Osteoblast (primary cell): ENCODE measurements at regions not wholly inside any gene's neighbourhood (a gene's known extent, or its start where the extent isn't known, plus 50 kb on each side); places are given as distances from the start of the nearest gene placed in this dataset.

Experiments
- DNase-seq: peaks from one replicate; pipeline ENCODE4 v3.0.0; 2011; ENCODE audit warnings: low spot score, mixed read lengths; ENCODE audit not compliant: insufficient read length; ENCODE audit errors: missing footprints
- H2AFZ ChIP-seq: 2 replicates; pipeline ENCODE4 v1.6.0; 2011; ENCODE audit warnings: mild to moderate bottlenecking, low read length
- H3K27ac ChIP-seq: 2 replicates; pipeline ENCODE4 v1.5.1; 2011; ENCODE audit warnings: mild to moderate bottlenecking, low read depth, low read length, moderate library complexity
- H3K27me3 ChIP-seq: 2 replicates; pipeline ENCODE4 v1.6.0; 2012; ENCODE audit warnings: mild to moderate bottlenecking, control low read depth, inconsistent platforms, low read length, moderate library complexity; ENCODE audit not compliant: insufficient read depth
- H3K36me3 ChIP-seq: 2 replicates; pipeline ENCODE4 v1.5.1; 2011; ENCODE audit warnings: mild to moderate bottlenecking, low read length, control low read depth, moderate library complexity; ENCODE audit not compliant: insufficient read depth
- H3K4me1 ChIP-seq: 2 replicates; pipeline ENCODE4 v1.5.1; 2011; ENCODE audit warnings: mild to moderate bottlenecking, low read length, control low read depth, moderate library complexity; ENCODE audit not compliant: insufficient read depth
- H3K4me2 ChIP-seq: 2 replicates; pipeline ENCODE4 v1.6.0; 2011; ENCODE audit warnings: mild to moderate bottlenecking, low read length; ENCODE audit not compliant: insufficient read depth
- H3K4me3 ChIP-seq: fragments of 200-600 bp; sonication (generic); 3 replicates; pipeline ENCODE4 v1.5.1; 2012; ENCODE audit warnings: mild to moderate bottlenecking, low read length, inconsistent platforms; ENCODE audit not compliant: insufficient read depth
- H3K79me2 ChIP-seq: 2 replicates; pipeline ENCODE4 v1.6.0; 2012; ENCODE audit warnings: mild to moderate bottlenecking, low read length, control low read depth, inconsistent platforms; ENCODE audit not compliant: insufficient read depth
- H3K9me3 ChIP-seq: 2 replicates; pipeline ENCODE4 v1.5.1; 2011; ENCODE audit warnings: low read depth, low read length, control low read depth
- H4K20me1 ChIP-seq: 2 replicates; pipeline ENCODE4 v1.6.0; 2012; ENCODE audit warnings: mild to moderate bottlenecking, low read length, control low read depth; ENCODE audit not compliant: insufficient read depth
- CTCF ChIP-seq: IDR thresholded peaks from 2 replicates; pipeline ENCODE4 v1.5.1; 2011; ENCODE audit warnings: mild to moderate bottlenecking, low read depth, low read length, moderate library complexity; ENCODE audit errors: extremely low read depth

DNA sequence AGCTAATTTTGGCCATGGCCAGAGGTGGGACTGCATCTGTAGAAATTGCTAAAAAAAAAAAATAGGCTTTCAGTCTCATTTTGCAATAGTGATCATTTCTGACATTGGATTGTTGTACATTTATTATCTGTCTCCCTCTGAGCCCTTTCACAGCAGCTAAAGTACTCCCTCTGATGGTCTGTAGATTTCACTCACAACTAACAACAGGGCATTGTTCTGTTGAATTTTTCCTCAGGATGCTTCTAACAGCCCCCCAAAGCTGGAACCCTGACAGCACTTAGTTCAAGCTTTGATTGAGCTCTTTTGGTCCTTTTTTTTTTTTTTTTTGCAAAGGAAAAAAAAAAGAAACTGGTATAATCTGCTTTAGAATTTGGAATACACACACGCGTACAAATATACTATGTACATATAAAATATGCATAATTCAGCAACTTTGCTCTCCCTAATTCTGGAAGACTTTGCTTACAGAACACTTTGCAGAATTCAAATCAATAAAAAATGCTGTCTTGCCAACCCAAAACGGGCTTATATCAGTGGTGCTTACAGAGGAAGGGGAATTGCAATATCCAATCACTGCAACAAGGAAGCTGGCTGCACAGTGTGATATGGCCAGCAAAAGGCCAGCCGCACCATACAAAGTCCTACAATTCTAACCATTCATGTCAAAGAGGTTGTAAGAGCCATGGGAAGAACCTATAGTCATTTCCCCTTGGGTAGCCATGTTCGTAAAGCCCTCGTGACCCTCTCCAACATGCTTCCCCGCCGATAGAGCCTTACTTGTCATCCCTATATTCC is 406.4 kb downstream of the SMARCA1 start:
- Histone ChIP-seq H3K4me1 (no peaks in the 10 kb centered on the region), H3K36me3 (no peaks in the 10 kb centered on the region)
- TF ChIP-seq CTCF: no peak

DNA sequence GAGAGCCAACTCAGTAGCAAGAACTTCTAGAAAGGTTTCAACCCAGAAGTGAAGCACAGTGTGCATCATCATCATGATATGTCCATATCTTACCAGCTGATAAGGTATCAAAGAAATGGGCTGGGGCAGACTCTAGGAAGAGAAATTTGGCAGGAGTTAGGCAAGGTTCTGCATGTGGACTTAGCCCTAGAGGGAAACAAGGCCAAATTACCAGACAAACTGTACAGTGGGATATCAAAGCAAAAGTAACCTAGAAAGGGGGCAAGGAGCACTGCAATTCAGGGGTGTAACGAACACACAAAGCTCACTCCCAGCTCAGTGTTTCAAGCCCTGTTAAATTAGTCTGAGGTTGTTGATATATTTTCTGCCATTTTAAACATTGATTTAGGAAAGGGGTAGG is 407.4 kb downstream of the SMARCA1 start:
- Histone ChIP-seq H3K27ac (no peak overlapping the region), H3K4me3 (no peak overlapping the region), H3K79me2 (no peaks in the 10 kb centered on the region), H2AFZ (no peak overlapping the region), H3K36me3 (no peaks in the 10 kb centered on the region), H3K4me1 (no peaks in the 10 kb centered on the region), H3K9me3 (no peaks in the 10 kb centered on the region), H3K4me2 (no peak overlapping the region), H4K20me1 (no peaks in the 10 kb centered on the region), H3K27me3 (no peaks in the 10 kb centered on the region)
- no peak for DNase-seq
- no peak for TF ChIP-seq CTCF

More for the DNA sequence above, 406.4 kb downstream of the SMARCA1 start:
- Histone ChIP-seq H3K4me3 (no peak overlapping the region), H3K4me2 (no peak overlapping the region), H3K9me3 (no peaks in the 10 kb centered on the region), H4K20me1 (no peaks in the 10 kb centered on the region), H3K27ac (no peak overlapping the region), H3K79me2 (no peaks in the 10 kb centered on the region), H2AFZ (no peak overlapping the region), H3K27me3 (no peaks in the 10 kb centered on the region)
- no peak for DNase-seq

GRCh38 chrX:129115104-129115503 is 408.2 kb downstream of the SMARCA1 start:
- Histone ChIP-seq H3K79me2 (no peaks in the 10 kb centered on the region), H3K4me3 (no peak overlapping the region), H3K36me3 (no peaks in the 10 kb centered on the region), H3K27me3 (no peaks in the 10 kb centered on the region), H3K4me2 (no peak overlapping the region), H3K27ac (no peak overlapping the region), H3K9me3 (no peaks in the 10 kb centered on the region), H3K4me1 (no peaks in the 10 kb centered on the region), H2AFZ (no peak overlapping the region), H4K20me1 (no peaks in the 10 kb centered on the region)
- DNase-seq: no peak
- TF ChIP-seq CTCF: no peak

- Histone ChIP-seq H3K27me3 (no peaks in the 10 kb centered on the region), H3K79me2 (no peaks in the 10 kb centered on the region), H3K4me2 (no peak overlapping the region), H4K20me1 (no peaks in the 10 kb centered on the region), H3K4me3 (no peak overlapping the region), H3K27ac (no peak overlapping the region), H3K36me3 (no peaks in the 10 kb centered on the region), H3K9me3 (no peaks in the 10 kb centered on the region), H2AFZ (no peak overlapping the region), H3K4me1 (no peaks in the 10 kb centered on the region)
- DNase-seq: no peak
- TF ChIP-seq CTCF: no peak
Measured at GRCh38 chrX:129111081-129111798, 412.1 kb downstream of the SMARCA1 start.
